Activated CD8-positive, alpha-beta T cell treated with anti-CD3 and anti-CD28 coated beads for 36 hours (primary cell): ENCODE measurements at regions not wholly inside any gene's neighbourhood (a gene's known extent, or its start where the extent isn't known, plus 50 kb on each side); places are given as distances from the start of the nearest gene placed in this dataset.
A peak's percentile ranks its signal among the peaks of the same experiment; 100 is the strongest.

Experiments used
- ATAC-seq: fragments of 200-7000 bp; cut with Tn5 transposase; one replicate; pipeline ENCODE4 v1.10.0; 2021; ENCODE audit warnings: mild to moderate bottlenecking, moderate library complexity
- CTCF ChIA-PET: fragments of 350-600 bp; sonication (Branson Sonifier 250); formaldehyde crosslinking; loops from one replicate; lab custom pipeline; 2021; ENCODE audit warnings: antibody characterized with exemption; lab: Charles Lee
- POLR2A ChIA-PET: fragments of 350-600 bp; sonication (Branson Sonifier 250); formaldehyde crosslinking; loops from one replicate; lab custom pipeline; 2021; ENCODE audit warnings: antibody characterized with exemption; lab: Charles Lee
- DNase-seq: peaks from one replicate; pipeline ENCODE4 v3.0.0-alpha.2; 2020
- H3K27ac Mint-ChIP-seq: one replicate; pipeline ENCODE4 v1.8.0; 2021; ENCODE audit warnings: mild to moderate bottlenecking, mixed read lengths
- H3K27me3 Mint-ChIP-seq: one replicate; pipeline ENCODE4 v1.8.0; 2021; ENCODE audit warnings: mixed read lengths
- H3K36me3 Mint-ChIP-seq: one replicate; pipeline ENCODE4 v1.8.0; 2021; ENCODE audit warnings: low read depth, mixed read lengths
- H3K4me1 Mint-ChIP-seq: one replicate; pipeline ENCODE4 v1.8.0; 2021; ENCODE audit warnings: low read depth, mixed read lengths
- H3K4me3 Mint-ChIP-seq: one replicate; pipeline ENCODE4 v1.8.0; 2021; ENCODE audit warnings: mild to moderate bottlenecking, moderate library complexity, mixed read lengths
- H3K9me3 Mint-ChIP-seq: one replicate; pipeline ENCODE4 v1.8.0; 2021; ENCODE audit warnings: mixed read lengths
- intact Hi-C: fragments of 100-400 bp; cut with micrococcal nuclease; formaldehyde crosslinking; loops from one replicate; pipeline ENCODE4 v1.10.0; 2022
- TF ChIP-seq, protein P1 (sequence below): fragments of 200-600 bp; IDR thresholded peaks from one replicate; pipeline ENCODE4 v1.8.0; 2022; ENCODE audit warnings: antibody characterized with exemption, mild to moderate bottlenecking

- no peak for DNase-seq
- Mint-ChIP-seq H3K27ac (peak overlapping the region; percentile 88), H3K4me1 (peaks cover 71% of the 10 kb centered on the region), H3K36me3 (peaks cover 10% of the 10 kb centered on the region), H3K27me3 (no peaks in the 10 kb centered on the region), H3K4me3 (peak overlapping the region; percentile 33), H3K9me3 (peaks cover 7% of the 10 kb centered on the region)
- TF ChIP-seq, protein P1, sequence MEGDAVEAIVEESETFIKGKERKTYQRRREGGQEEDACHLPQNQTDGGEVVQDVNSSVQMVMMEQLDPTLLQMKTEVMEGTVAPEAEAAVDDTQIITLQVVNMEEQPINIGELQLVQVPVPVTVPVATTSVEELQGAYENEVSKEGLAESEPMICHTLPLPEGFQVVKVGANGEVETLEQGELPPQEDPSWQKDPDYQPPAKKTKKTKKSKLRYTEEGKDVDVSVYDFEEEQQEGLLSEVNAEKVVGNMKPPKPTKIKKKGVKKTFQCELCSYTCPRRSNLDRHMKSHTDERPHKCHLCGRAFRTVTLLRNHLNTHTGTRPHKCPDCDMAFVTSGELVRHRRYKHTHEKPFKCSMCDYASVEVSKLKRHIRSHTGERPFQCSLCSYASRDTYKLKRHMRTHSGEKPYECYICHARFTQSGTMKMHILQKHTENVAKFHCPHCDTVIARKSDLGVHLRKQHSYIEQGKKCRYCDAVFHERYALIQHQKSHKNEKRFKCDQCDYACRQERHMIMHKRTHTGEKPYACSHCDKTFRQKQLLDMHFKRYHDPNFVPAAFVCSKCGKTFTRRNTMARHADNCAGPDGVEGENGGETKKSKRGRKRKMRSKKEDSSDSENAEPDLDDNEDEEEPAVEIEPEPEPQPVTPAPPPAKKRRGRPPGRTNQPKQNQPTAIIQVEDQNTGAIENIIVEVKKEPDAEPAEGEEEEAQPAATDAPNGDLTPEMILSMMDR = no peak
- intact Hi-C loops = loop anchor here (10.0 kb wide), 1 partner anchor 72 kb away; the partner anchor contains the start of gene ARL4C
- ChIA-PET CTCF (interaction anchor here (0.6 to 2.3 kb wide), 9 partner anchors 10 to 132 kb away, joined by 3 to 7 read pairs (median 3); partner anchors contain the start of gene ARL4C), POLR2A (interaction anchor here (1.1 to 2.0 kb wide), 7 partner anchors 19 to 133 kb away, joined by 3 to 11 read pairs (median 4); no protein-coding TSS in a partner anchor)
- ATAC-seq = no peak
Observed at GRCh38 chr2:234422273-234422732, 74.6 kb downstream of the ARL4C start.

DNA sequence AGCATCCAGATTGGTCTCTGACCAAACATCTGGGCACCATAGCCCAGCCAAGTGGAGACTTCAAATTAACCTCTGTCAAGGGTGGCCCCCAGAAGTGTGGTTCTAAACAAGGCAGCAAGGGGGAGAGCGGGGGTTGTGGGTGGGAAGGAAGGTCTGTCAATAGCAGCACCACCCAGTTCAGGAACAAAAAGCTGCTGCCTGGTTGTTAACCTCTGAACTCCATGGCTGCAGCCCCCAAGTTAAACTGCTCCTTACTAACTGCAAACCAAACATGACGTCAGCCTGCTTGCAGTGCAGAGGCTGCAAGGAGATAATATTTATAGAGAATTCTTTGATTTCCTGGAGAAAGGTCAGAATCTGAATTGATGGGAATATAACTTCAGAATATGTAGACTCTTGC lies 76.5 kb downstream of the ARL4C start:
- peak overlapping the region; percentile 81 for H3K27ac Mint-ChIP-seq
- ChIA-PET CTCF (interaction anchor here (0.7 to 1.1 kb wide), 2 partner anchors 52 to 60 kb away, joined by 3 read pairs; no protein-coding TSS in a partner anchor), POLR2A (interaction anchor here (1.5 to 2.0 kb wide), 2 partner anchors 8 to 76 kb away, joined by 4 to 6 read pairs; partner anchors contain the start of gene ARL4C)
- TF ChIP-seq, protein P1 = no peak
- no peak overlapping the region for H3K4me3 Mint-ChIP-seq
- peaks cover under 1% of the 10 kb centered on the region for H3K36me3 Mint-ChIP-seq
- no peaks in the 10 kb centered on the region for H3K27me3 Mint-ChIP-seq
- ATAC-seq (no peak), DNase-seq (peak; percentile 56)
- peaks cover 8% of the 10 kb centered on the region for H3K9me3 Mint-ChIP-seq
- intact Hi-C loops = loop anchor here (10.0 kb wide), 1 partner anchor 74 kb away; the partner anchor contains the start of gene ARL4C
- H3K4me1 Mint-ChIP-seq = peaks cover 55% of the 10 kb centered on the region

GRCh38 chr2:234419726-234420125 lies 77.2 kb downstream of the ARL4C start:
- ATAC-seq = no peak
- intact Hi-C loops = loop anchor here (10.0 kb wide), 1 partner anchor 75 kb away; the partner anchor contains the start of gene ARL4C
- Mint-ChIP-seq H3K9me3 (peaks cover 8% of the 10 kb centered on the region), H3K36me3 (no peaks in the 10 kb centered on the region), H3K4me3 (no peak overlapping the region), H3K27ac (peak overlapping the region; percentile 81), H3K27me3 (no peaks in the 10 kb centered on the region), H3K4me1 (peaks cover 51% of the 10 kb centered on the region)
- CTCF ChIA-PET = interaction anchor here (1.7 kb wide), 1 partner anchor 131 kb away, joined by 3 read pairs; no protein-coding TSS in a partner anchor
- TF ChIP-seq, protein P1 = no peak
- no peak for DNase-seq
- POLR2A ChIA-PET = interaction anchor here (1.5 to 2.0 kb wide), 2 partner anchors 8 to 77 kb away, joined by 4 to 6 read pairs; partner anchors contain the start of gene ARL4C

- Mint-ChIP-seq H3K36me3 (no peaks in the 10 kb centered on the region), H3K9me3 (peaks cover 8% of the 10 kb centered on the region), H3K27me3 (no peaks in the 10 kb centered on the region), H3K4me1 (peaks cover 22% of the 10 kb centered on the region), H3K27ac (no peak overlapping the region), H3K4me3 (no peak overlapping the region)
- ATAC-seq (no peak), DNase-seq (no peak)
- intact Hi-C loops = no loop called here
- POLR2A ChIA-PET = no interaction called here
- TF ChIP-seq, protein P1 = no peak
- CTCF ChIA-PET = no interaction called here
Observed at GRCh38 chr2:234415706-234416105, 81.2 kb downstream of the ARL4C start.

DNA sequence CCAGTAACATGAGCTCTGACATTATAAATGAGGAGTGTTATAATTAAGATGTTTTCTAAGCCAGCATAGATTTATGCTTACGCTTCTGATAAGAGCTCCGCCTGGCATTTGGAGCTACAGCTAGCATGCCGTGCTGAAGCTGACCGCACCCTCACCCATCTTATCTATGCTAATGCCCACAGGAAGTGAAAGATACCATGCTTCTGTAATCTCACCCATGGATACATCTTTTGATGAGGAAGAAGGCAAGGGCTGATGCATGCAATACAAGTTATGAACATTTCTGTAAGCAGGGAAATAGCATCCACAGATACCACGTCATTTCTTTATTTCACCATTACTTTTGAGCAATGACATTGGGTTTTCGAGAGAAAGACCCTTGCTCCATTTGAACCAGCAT lies 82.3 kb downstream of the ARL4C start:
- Mint-ChIP-seq H3K9me3 (peaks cover 8% of the 10 kb centered on the region), H3K36me3 (no peaks in the 10 kb centered on the region), H3K4me3 (no peak overlapping the region), H3K4me1 (peaks cover 23% of the 10 kb centered on the region), H3K27ac (no peak overlapping the region), H3K27me3 (no peaks in the 10 kb centered on the region)
- intact Hi-C loops = no loop called here
- CTCF ChIA-PET = interaction anchor here (0.7 kb wide), 1 partner anchor 17 kb away, joined by 3 read pairs; no protein-coding TSS in a partner anchor
- no peak for DNase-seq
- POLR2A ChIA-PET = no interaction called here
- ATAC-seq = no peak
- TF ChIP-seq, protein P1 = no peak
